Heart right ventricle (tissue), 16 donors: ENCODE measurements at regions not wholly inside any gene's neighbourhood (a gene's known extent, or its start where the extent isn't known, plus 50 kb on each side); places are given as distances from the start of the nearest gene placed in this dataset.

ENCODE experiments used
- ATAC-seq, 8 donors: fragments of 200-7000 bp; cut with Tn5 transposase; one replicate each; pipeline ENCODE4 v1.9.1; 2020; ENCODE audit warnings: mild to moderate bottlenecking in 8 of 8, moderate library complexity in 8 of 8, moderate number of reproducible peaks in 1 of 8
- DNase-seq, 2 donors: peaks; one replicate each; pipeline ENCODE4 v3.0.0-alpha.2; 2020
- H3K27ac ChIP-seq, 10 donors: fragments of 200-600 bp; sonication (generic) in 2 of 10; one replicate each; pipeline versions ENCODE4 v1.5.0 to v1.8.0; 2020 to 2022; ENCODE audit warnings: mild to moderate bottlenecking in 3 of 10
- H3K27me3 ChIP-seq, 7 donors: fragments of 200-600 bp; one replicate each; pipeline ENCODE4 v1.8.0; 2021 to 2022; ENCODE audit warnings: mild to moderate bottlenecking in 2 of 7
- H3K36me3 ChIP-seq, 9 donors: fragments of 200-600 bp; sonication (generic) in 1 of 9; one replicate each; pipeline versions ENCODE4 v1.5.0 to v1.8.0; 2020 to 2022; ENCODE audit warnings: mild to moderate bottlenecking in 2 of 9
- H3K4me1 ChIP-seq, 9 donors: fragments of 200-600 bp; sonication (generic) in 1 of 9; one replicate each; pipeline versions ENCODE4 v1.5.0 to v1.8.0; 2020 to 2022; ENCODE audit warnings: mild to moderate bottlenecking in 4 of 9
- H3K4me3 ChIP-seq, 10 donors: fragments of 200-600 bp; sonication (generic) in 2 of 10; one replicate each; pipeline versions ENCODE4 v1.5.0 to v1.8.0; 2020 to 2022; ENCODE audit warnings: mild to moderate bottlenecking in 7 of 10, moderate library complexity in 2 of 10
- H3K9me3 ChIP-seq, 11 donors: fragments of 200-600 bp in 10 of 11; sonication (generic) in 2 of 11; one replicate each; pipeline versions ENCODE4 v1.5.0 to v1.8.0; 2013 to 2022; ENCODE audit warnings: mild to moderate bottlenecking in 2 of 11, control low read depth in 1 of 11, moderate library complexity in 1 of 11
- WGBS, 2 donors: extraction: QIAGEN DNeasy Blood & Tissue Kit; methylation state at CpG; one replicate each; pipeline ENCODE4 v1.1.7; 2013; ENCODE audit warnings: inconsistent platforms in 1 of 2; 5-methylcytosine and 5-hydroxymethylcytosine counted together
- intact Hi-C, 10 donors: fragments of 100-400 bp; cut with DNase I; formaldehyde crosslinking; loops; one replicate each; pipeline versions ENCODE4 v1.11.1 to v1.14.2; 2022
- TF ChIP-seq, protein P1 (sequence below), 9 donors: fragments of 200-600 bp; sonication (generic) in 2 of 9; IDR thresholded peaks; one replicate each; pipeline versions ENCODE4 v1.5.0 to v1.8.0; 2021 to 2022; ENCODE audit warnings: antibody characterized with exemption in 9 of 9, mild to moderate bottlenecking in 5 of 9, moderate library complexity in 1 of 9
- donor health status: Arrhythmogenic right ventricular cardiomyopathy.
- donor health status: ischemic (EF 13 %, LVEDD 7.1; RV severe dilation, severe dysfunction).
- donor health status: healthy with polysubstance abuse.
- donor health status: DM: no; HTN: yes; CAD: no.
- donor health status: DM: no; HTN: no; CAD: no.
- donor health status: ischemic (EF 25% LVEDD 6.9; RV normal size, moderate dysfunction).
- donor health status: ischemic (EF 25% LVEDD 5.7; RV mildly dilated, moderate dysfunction).
- donor health status: healthy.
- donor health status: DM: yes; HTN: yes; CAD: no.
- donor health status: Ischemic cardiomyopathy.
- donor health status: ischemic (EF 35%, LVEDD 5.7; RV mildly dilated, moderate dysfunction).
- donor health status: nonischemic (EF 11% LVEDD 7.7; RV severe dilation, severe dysfunction).
- donor health status: DM: yes; HTN: yes; CAD: no.
- donor health status: PGD.
- donor health status: ischemic (EF 29% LVEDD 5.4; RV normal size, mild dysfunction).
- donor health status: nonischemic (EF 23%, LVEDD 6.1; RV moderate dilation, normal function).

DNA sequence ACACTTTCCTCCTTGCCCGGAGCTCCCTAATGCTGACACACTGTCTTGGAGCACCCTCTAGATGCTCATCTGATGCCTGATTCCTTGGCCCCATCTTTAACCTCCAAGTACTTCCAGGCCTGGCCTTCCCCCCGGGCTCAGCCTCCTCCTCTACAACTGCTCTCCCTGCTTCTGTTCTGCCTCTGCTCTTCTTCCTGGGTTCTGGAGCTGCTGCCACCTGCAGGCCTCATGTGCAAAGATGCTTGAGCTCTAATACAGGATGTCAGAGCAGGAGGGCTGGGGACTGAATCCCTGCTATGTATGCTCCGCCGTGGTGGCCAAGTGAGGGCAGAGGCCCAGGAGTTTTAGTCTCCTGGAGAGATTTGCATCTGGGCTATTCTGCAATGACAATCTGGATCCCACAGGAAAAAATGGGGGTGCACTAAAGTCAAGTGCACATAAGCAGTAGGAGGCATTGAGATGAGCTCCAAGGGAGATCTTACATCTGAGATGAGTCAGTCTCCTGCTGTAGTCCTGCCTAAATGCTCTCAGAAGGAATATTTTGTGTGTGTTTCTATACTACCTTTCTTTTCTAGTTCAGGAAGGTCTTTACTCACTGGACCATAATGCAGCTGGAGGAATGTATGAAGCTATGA is 296.3 kb downstream of the UACA start:
- Histone ChIP-seq H3K27ac (no peak overlapping the region), H3K9me3 (no peaks in the 10 kb centered on the region), H3K4me1 (peaks cover 0 to 21% (median 0%) of the 10 kb centered on the region in 9 donors), H3K27me3 (peaks cover 0 to 43% (median 16%) of the 10 kb centered on the region in 7 donors), H3K4me3 (no peak overlapping the region), H3K36me3 (no peaks in the 10 kb centered on the region)
- 41 to 51% methylated on average over 4 of the region's 4 CpGs for WGBS, 2 donors
- ATAC-seq: peak; percentile 52 to 78 (median 62)
- intact Hi-C loops: loop anchor here in 6 of 10 donors (5.0 to 10.0 kb wide), 6 partner anchors 362 to 990 kb away; partner anchors contain the start of gene TLE3 (in 2 of the 6)
- DNase-seq: peak; percentile 35 to 46
- TF ChIP-seq, protein P1, sequence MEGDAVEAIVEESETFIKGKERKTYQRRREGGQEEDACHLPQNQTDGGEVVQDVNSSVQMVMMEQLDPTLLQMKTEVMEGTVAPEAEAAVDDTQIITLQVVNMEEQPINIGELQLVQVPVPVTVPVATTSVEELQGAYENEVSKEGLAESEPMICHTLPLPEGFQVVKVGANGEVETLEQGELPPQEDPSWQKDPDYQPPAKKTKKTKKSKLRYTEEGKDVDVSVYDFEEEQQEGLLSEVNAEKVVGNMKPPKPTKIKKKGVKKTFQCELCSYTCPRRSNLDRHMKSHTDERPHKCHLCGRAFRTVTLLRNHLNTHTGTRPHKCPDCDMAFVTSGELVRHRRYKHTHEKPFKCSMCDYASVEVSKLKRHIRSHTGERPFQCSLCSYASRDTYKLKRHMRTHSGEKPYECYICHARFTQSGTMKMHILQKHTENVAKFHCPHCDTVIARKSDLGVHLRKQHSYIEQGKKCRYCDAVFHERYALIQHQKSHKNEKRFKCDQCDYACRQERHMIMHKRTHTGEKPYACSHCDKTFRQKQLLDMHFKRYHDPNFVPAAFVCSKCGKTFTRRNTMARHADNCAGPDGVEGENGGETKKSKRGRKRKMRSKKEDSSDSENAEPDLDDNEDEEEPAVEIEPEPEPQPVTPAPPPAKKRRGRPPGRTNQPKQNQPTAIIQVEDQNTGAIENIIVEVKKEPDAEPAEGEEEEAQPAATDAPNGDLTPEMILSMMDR (IDR thresholded peaks at IDR 0.05): peak; percentile 29 to 72 (median 61)

DNA sequence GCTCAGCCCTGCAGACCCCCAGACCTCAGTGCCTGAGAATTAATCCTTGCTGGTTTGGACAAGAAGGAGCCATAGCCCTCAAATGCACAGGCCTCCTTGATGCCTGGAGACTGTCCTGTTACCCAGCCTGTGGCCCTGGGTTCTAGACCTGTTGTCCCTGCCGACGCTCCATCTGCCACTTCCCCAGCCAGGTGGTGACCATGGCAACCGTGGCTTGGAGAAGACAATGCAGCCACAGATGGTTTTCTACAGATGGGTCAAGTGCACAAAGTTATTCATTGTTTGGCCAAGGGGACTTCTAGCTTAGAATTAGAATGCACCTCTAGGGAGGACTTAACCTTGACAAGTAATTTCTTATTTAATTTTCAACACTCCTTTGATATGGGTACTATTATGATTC is 297.1 kb downstream of the UACA start:
- no peaks in the 10 kb centered on the region for H3K9me3 ChIP-seq
- no peak overlapping the region for H3K4me3 ChIP-seq
- intact Hi-C loops: loop anchor here in 6 of 10 donors (5.0 to 10.0 kb wide), 6 partner anchors 362 to 989 kb away; partner anchors contain the start of gene TLE3 (in 2 of the 6)
- 73 to 90% methylated on average over 3 of the region's 3 CpGs for WGBS, 2 donors
- ATAC-seq (no peak), DNase-seq (no peak)
- no peak overlapping the region for H3K27ac ChIP-seq
- peaks cover 0 to 43% (median 16%) of the 10 kb centered on the region in 7 donors for H3K27me3 ChIP-seq
- TF ChIP-seq, protein P1 (IDR thresholded peaks at IDR 0.05): no peak
- H3K4me1 ChIP-seq: peaks cover 0 to 27% (median 0%) of the 10 kb centered on the region in 9 donors
- H3K36me3 ChIP-seq: no peaks in the 10 kb centered on the region

DNA sequence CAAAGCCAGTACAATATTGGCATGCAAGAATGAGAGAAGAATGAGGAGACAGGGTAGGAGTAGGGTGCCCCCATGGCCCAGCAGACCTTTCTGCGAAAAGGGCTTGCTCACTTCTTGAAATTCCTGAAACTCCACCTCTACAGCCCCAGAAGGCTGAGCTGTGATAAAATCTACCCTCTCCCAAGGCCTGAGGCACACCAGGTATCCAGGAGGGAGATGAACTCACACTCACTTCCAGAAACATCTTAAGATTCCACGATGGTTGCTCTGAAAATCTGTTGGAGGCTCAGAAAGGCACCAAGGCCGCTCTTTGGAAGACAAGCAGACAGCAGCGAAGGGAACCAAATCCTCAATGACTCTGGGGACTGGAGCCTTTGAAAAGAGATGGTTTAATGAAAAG is 297.5 kb downstream of the UACA start:
- Histone ChIP-seq H3K27me3 (peaks cover 0 to 43% (median 16%) of the 10 kb centered on the region in 7 donors), H3K4me3 (no peak overlapping the region), H3K36me3 (no peaks in the 10 kb centered on the region), H3K4me1 (peaks cover 0 to 29% (median 0%) of the 10 kb centered on the region in 9 donors), H3K9me3 (no peaks in the 10 kb centered on the region), H3K27ac (no peak overlapping the region)
- no peak for DNase-seq
- TF ChIP-seq, protein P1 (IDR thresholded peaks at IDR 0.05): no peak
- intact Hi-C loops: loop anchor here in 6 of 10 donors (5.0 to 10.0 kb wide), 6 partner anchors 361 to 989 kb away; partner anchors contain the start of gene TLE3 (in 2 of the 6)
- no peak for ATAC-seq
- WGBS, 2 donors: 96% methylated on average over 4 of the region's 4 CpGs

DNA sequence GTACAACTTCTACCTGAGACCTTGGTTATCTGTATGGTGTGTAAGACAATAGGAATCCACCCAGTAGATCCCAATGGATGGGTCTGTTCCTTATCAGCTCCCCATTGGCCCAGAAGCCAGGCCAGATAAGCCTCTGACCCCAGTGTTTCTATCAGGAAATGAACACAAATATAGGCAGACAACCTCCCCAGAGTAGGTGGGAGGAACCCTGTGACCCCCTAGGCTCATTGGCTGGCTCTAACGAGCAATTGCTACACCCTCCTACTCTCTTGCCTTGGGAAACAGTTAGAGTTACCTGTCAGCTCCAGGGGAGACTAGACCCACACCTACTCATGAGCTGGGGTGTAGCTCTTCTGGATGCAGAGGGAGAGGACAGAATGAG is 299.9 kb downstream of the UACA start:
- TF ChIP-seq, protein P1 (IDR thresholded peaks at IDR 0.05): no peak
- no peak for ATAC-seq
- H3K36me3 ChIP-seq: no peaks in the 10 kb centered on the region
- H3K4me3 ChIP-seq: no peak overlapping the region
- H3K4me1 ChIP-seq: peaks cover 0 to 44% (median 0%) of the 10 kb centered on the region in 9 donors
- H3K9me3 ChIP-seq: no peaks in the 10 kb centered on the region
- WGBS, 2 donors: 0 to 41% methylated on average over 1 of the region's 1 CpG
- no peak for DNase-seq
- intact Hi-C loops: loop anchor here in 7 of 10 donors (5.0 to 10.0 kb wide), 5 partner anchors 359 to 889 kb away; partner anchors contain the start of gene TLE3 (in 2 of the 7)
- peak overlapping the region in 1 of 10 donors; percentile 34 for H3K27ac ChIP-seq
- H3K27me3 ChIP-seq: peaks cover 0 to 37% (median 10%) of the 10 kb centered on the region in 7 donors
